RWPE1 (cell line): ENCODE measurements at regions not wholly inside any gene's neighbourhood (a gene's known extent, or its start where the extent isn't known, plus 50 kb on each side); places are given as distances from the start of the nearest gene placed in this dataset.

Experiments used
- CTCF ChIA-PET: fragments of 350-600 bp; sonication (Branson Sonifier 250); formaldehyde crosslinking; extraction: SDS; loops from one replicate; lab custom pipeline; 2021; lab: Yijun Ruan, JAX
- POLR2A ChIA-PET: fragments of 400-600 bp; formaldehyde crosslinking; extraction: SDS; loops from one replicate; lab custom pipeline; 2020; ENCODE audit warnings: antibody characterized with exemption; ENCODE audit not compliant: low non-redundant PET; lab: Yijun Ruan, JAX
- DNase-seq: peaks from one replicate; pipeline ENCODE4 v3.0.0; 2012; ENCODE audit warnings: low spot score
- H3K27ac ChIP-seq: fragments of 450-650 bp; 2 replicates; pipeline ENCODE4 v1.5.1; 2017
- TF ChIP-seq, protein P1 (sequence below): fragments of 450-650 bp; conservative IDR thresholded peaks from 2 replicates; pipeline ENCODE4 v1.5.1; 2017; ENCODE audit warnings: low read depth, mild to moderate bottlenecking

DNA sequence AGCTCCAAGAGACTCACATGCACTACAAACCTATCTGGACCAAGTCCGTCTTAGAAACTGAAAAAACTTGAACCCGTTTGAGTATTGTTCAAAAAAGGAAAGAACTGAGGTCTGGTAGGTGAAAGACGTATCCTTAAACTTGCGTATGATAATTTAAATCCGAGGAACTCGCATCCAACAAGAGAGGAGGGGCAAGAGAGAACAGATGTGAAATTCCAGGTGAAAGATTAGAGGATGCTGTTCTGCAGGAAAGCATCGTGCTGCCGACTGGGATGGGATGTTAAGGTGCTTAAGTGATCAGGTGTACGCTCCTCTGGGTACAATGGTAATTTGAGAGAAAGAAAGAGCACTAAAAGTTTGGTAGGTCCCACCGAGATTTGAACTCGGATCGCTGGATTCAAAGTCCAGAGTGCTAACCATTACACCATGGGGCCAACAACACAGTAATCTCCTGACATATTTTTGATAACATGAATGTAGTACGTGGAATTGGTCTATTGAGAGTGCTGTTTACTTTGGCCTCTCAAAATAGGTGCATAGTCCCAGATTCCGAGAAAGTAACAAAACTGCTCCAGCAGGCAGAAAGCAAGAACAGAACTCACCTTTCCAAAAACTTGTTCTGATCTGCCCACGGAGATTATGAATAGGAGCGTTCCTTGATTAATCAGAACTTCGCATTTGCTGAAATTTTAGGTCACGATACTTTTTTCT, 53.5 kb upstream of the BTN3A2 start:
- POLR2A ChIA-PET: no interaction called here
- CTCF ChIA-PET: interaction anchor here (0.5 kb wide), 1 partner anchor 1420 kb away, joined by 3 read pairs; no protein-coding TSS in a partner anchor
- no peak for DNase-seq
- TF ChIP-seq, protein P1, sequence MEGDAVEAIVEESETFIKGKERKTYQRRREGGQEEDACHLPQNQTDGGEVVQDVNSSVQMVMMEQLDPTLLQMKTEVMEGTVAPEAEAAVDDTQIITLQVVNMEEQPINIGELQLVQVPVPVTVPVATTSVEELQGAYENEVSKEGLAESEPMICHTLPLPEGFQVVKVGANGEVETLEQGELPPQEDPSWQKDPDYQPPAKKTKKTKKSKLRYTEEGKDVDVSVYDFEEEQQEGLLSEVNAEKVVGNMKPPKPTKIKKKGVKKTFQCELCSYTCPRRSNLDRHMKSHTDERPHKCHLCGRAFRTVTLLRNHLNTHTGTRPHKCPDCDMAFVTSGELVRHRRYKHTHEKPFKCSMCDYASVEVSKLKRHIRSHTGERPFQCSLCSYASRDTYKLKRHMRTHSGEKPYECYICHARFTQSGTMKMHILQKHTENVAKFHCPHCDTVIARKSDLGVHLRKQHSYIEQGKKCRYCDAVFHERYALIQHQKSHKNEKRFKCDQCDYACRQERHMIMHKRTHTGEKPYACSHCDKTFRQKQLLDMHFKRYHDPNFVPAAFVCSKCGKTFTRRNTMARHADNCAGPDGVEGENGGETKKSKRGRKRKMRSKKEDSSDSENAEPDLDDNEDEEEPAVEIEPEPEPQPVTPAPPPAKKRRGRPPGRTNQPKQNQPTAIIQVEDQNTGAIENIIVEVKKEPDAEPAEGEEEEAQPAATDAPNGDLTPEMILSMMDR: no peak
- no peak overlapping the region for H3K27ac ChIP-seq

DNA sequence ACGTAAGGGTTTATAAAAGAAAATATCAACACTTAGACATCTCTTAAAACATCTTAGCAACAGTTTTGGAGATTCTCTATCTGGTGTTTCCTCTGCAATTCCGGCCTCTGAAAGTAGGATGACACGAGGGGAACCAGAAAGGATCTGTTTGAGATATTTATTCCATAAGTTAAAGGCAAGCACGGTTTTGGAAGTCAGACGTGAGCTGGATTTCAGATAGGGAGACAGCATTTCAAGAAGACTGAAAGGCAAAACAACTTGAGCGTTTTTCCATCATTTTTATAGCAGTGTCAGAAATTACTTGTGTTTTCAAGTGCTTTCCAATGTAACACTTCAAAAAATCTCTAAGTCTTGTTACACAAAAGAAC, 52.9 kb upstream of the BTN3A2 start:
- peak overlapping the region; percentile 53; the same call in 1 of the 2 replicates for H3K27ac ChIP-seq
- POLR2A ChIA-PET: no interaction called here
- TF ChIP-seq, protein P1: no peak
- CTCF ChIA-PET: no interaction called here
- DNase-seq: no peak

DNA sequence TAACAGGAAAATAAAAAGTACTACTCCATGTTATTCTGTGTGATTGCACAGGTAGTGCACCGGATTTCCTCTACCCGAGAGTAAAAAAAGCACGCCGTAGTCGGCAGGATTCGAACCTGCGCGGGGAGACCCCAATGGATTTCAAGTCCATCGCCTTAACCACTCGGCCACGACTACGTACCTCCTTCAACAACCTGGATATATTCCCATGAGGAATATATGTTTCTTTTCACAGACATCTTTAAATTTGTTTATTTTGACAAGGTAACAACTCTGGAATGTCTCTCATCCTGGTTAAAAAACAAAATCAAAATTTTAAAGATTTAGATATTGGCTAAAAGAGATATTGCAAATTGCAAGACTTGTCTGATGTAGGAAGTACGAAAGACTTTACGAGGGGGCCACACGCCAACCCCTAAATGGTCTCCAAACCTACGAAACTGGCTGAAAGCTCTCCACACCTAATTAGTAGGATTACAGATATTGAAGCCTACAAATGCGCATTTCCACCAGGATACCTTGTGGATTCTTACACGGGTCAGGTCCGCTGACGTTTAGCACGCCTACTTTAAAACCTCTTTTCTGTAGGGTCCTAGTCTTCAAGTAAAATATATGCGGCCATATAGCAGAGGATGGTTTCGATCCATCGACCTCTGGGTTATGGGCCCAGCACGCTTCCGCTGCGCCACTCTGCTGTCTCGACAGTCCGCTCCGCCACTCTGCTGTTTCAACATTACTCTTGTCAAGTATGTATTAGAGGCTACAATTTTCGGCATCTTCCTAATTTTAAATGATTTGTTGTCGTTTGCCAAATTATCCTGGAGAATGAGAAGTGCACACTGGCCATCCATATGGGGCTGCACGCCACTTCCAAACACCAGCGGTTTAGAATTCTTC, 52.2 kb upstream of the BTN3A2 start:
- TF ChIP-seq, protein P1: no peak
- ChIA-PET CTCF (interaction anchor here (0.6 to 0.7 kb wide), 4 partner anchors 15 to 219 kb away, joined by 3 to 8 read pairs (median 4); no protein-coding TSS in a partner anchor), POLR2A (no interaction called here)
- H3K27ac ChIP-seq: peak overlapping the region; percentile 53
- DNase-seq: no peak
